ENCODE measurements at regions not wholly inside any gene's neighbourhood (a gene's known extent, or its start where the extent isn't known, plus 50 kb on each side); places are given as distances from the start of the nearest gene placed in this dataset.

GRCh38 chrX:39536211-39536610 lies 561.5 kb downstream of the BCOR start:
- Histone ChIP-seq H3K27me3 (ENCODE audit: control insufficient read depth in 2 of 2, insufficient read depth in 2 of 2, low read length in 2 of 2) (no peaks in the 10 kb centered on the region), H3K9ac (ENCODE audit: insufficient read depth in 1 of 2, low read depth in 2 of 2, low read length in 2 of 2) (no peak overlapping the region), H3K9me1 (ENCODE audit: control insufficient read depth, insufficient read depth, low read length) (no peaks in the 10 kb centered on the region), H3K9me3 (replicated peaks; ENCODE audit: control insufficient read depth, insufficient read depth, low read depth, low read length) (peaks cover 2% of the 10 kb centered on the region; the same call in 1 of the 2 replicates), H3K79me2 (ENCODE audit: control insufficient read depth, insufficient read depth, low read length) (no peaks in the 10 kb centered on the region), H3K4me1 (replicated peaks in 1 of 2; ENCODE audit: control insufficient read depth in 2 of 2, insufficient read depth in 2 of 2, low read length in 2 of 2) (no peaks in the 10 kb centered on the region; a peak in 1 of 5 replicates), H3K27ac (ENCODE audit: extremely low read depth, low read depth, low read length) (no peak overlapping the region), H2AFZ (ENCODE audit: low read depth, low read length) (no peak overlapping the region), H4K20me1 (replicated peaks; ENCODE audit: control insufficient read depth, insufficient read depth, low read length) (no peaks in the 10 kb centered on the region), H3K4me3 (no peak overlapping the region), H3K36me3 (ENCODE audit: control insufficient read depth, insufficient read depth, low read length) (no peaks in the 10 kb centered on the region), H3K4me2 (ENCODE audit: insufficient read depth, low read length) (no peak overlapping the region)
- DNase-seq (ENCODE audit: extremely low read depth in 1 of 4, low spot score in 3 of 4) (no peak), ATAC-seq (no peak), FAIRE-seq (no peak)
- ChIA-PET POLR2A (no interaction called here), CTCF (ENCODE audit: low intra/inter-chr PET ratio) (no interaction called here)
- in situ Hi-C loops (cut with MboI) (no loop called here), intact Hi-C loops (cut with micrococcal nuclease) (no loop called here)
- 31% methylated on average over 9 of the region's 12 CpGs for WGBS (ENCODE audit: insufficient coverage, low coverage, missing lambda C conversion rate)
- TF ChIP-seq ZBTB11 (CRISPR knock-in tag; IDR thresholded peaks at IDR 0.05) = no peak
- TF ChIP-seq GTF3C2 (IDR thresholded peaks at IDR 0.05; ENCODE audit: borderline replicate concordance, extremely low read depth, insufficient read length) = no peak
- TF ChIP-seq ZBTB7A (IDR thresholded peaks at IDR 0.05; ENCODE audit: borderline replicate concordance, control insufficient read depth, low read depth, low read length) = no peak
- TF ChIP-seq ZNF445 (CRISPR knock-in tag; IDR thresholded peaks at IDR 0.05; ENCODE audit: low read depth) = no peak
- no peak for TF ChIP-seq KHSRP (IDR thresholded peaks at IDR 0.05)
- BruUV-seq (replicated peaks) = no TSS peak
